IPS-NIHi11 (cell line): ENCODE measurements at regions not wholly inside any gene's neighbourhood (a gene's known extent, or its start where the extent isn't known, plus 50 kb on each side); places are given as distances from the start of the nearest gene placed in this dataset.
"Not testable (repeated sequence)": the region's sequence is repeated elsewhere in the genome, so short reads cannot be mapped to it uniquely, and the experiment has no call there.

Experiments used
- DNase-seq: peaks from one replicate; pipeline ENCODE4 v3.0.0; 2012; ENCODE audit warnings: mixed read lengths, low spot score

- no peak for DNase-seq
These were observed 468.4 kb upstream of the C1orf87 start for GRCh38 chr1:60541831-60542532.

DNA sequence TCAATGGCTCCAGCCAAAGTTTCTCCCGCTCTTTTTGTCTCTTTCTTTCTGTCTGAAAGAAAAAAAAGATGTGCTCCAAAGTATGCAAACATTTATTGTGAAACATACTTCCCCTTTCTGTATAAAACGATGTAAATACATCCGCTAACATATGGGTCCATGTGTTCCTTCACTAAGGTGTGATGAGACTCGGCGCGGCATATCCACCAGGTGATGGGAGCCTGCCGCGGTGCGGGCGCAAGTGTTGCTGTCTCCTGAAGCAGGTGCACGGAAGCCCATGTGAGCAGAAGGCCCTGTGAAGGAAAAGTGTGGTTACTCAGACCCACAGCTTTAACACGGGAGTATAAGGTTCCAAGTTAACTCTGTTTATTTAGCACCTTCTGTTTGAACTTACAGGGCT is 466.6 kb upstream of the C1orf87 start:
- no peak for DNase-seq

DNA sequence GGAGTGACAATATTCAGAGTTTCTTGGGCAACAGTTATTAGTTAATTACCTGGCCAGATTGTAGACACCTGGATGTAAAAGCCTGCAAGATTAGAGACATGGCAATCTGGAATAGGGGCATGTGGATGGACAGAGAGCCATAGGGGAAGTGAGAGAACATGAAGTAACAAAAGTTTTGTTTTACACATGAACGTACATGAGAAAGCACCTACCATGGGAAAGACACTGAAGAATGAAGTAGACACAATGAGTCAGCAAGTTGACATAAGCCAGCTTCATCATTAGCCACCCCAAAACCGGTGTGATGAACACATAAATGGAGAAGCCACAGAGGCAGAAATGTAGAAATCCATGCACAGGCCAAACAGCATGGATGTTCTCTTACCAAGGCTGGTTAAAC is 462.1 kb upstream of the C1orf87 start:
- no peak for DNase-seq

DNA sequence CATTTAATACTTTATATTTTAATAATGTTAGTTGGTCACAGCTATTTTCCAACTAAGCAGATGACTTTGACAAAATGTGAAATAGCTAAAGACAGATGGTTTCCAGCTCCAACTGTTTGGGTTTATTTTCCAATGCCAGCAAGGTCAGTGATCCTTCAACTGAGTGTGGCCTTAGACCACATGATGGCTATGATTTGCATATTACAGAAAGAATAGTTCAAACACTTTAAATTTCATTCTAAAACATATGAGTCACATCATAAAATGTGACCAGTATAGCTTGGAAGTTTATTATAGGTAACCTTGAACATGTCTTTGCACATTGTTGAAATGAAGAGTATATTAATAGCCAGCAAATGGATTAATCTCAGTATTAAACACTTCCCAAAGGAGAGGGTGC is 454.0 kb upstream of the C1orf87 start:
- DNase-seq = no peak

DNA sequence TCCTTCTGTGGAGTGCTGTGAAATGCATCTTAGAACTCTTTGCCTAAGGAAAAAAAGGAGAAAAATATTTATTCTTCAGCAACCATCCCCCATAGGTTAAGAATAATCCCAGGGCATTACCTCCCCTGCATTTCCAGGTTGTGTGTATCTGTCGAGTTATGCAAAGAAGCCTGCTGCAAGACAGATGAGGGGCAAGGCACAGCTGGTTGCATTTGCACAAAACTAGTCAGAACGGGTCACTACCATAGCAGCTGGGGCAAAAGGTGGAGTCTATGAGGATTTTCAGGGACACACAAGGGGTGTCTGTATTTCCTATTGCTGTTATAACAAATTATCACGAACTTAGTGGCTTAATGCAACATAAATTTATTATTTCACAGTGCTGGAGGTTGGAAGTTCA is 443.4 kb upstream of the C1orf87 start:
- DNase-seq = no peak

- DNase-seq = no peak
These were observed 436.6 kb upstream of the C1orf87 start for GRCh38 chr1:60510162-60510561.

DNA sequence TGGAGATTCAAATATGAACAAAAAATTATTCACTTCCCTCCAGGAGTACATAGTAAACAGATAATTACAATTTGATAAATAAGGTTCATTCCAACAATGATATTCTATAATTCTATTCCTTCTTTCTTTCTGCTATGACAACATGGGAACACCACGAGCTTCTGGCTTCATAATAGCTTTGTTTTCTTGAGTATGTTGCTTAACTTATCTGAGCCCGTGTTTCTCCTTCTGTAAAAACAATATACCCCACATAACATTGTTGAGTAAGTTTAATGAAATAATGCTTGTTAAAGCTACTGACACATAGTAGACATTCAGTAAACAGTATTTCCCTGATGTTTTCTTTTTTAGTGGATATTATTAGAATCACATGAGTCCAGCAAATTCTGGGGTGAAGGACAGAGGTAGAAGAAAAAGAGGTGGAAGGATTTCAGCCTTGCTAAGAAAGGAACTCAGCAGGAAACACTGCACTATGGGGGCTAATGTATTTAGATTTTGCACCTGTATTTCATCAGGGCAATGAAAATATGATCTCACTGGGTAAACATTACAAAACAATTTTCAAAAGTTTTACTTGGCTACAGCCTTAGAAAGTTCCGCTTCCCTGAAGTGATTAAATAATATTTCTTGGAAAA is 430.8 kb upstream of the C1orf87 start:
- no peak for DNase-seq

DNA sequence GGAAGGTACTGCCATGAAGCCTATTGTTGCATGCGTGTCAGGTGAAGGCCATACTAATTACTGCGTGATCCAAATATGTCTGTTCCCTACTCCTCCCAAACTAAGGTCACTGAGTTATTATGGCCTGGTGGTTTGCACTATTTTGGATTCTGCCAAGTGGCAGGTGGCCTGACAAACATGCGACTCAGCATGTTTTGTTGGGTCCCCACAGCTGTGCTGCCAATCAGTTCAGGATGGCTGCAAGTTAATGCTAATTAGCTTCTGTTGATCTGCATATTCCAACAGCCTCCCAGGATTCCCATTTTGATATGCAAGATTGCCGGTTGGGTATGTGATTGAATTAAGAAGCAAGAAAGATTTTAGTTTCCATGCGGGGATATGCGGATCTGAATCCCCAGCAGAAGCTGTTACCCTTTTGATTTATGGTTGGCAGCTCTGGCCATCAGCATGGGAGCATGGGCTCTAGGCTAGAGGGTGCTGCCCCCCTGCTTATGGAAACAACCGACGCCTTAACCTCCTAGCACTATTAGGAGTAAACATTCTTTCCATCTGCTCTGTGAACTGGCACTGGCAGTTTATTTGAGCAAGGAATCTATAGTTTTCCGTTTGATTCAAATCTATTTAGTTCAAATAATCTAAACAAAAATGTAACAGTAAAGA is 429.8 kb upstream of the C1orf87 start:
- peak; percentile 14 for DNase-seq

DNA sequence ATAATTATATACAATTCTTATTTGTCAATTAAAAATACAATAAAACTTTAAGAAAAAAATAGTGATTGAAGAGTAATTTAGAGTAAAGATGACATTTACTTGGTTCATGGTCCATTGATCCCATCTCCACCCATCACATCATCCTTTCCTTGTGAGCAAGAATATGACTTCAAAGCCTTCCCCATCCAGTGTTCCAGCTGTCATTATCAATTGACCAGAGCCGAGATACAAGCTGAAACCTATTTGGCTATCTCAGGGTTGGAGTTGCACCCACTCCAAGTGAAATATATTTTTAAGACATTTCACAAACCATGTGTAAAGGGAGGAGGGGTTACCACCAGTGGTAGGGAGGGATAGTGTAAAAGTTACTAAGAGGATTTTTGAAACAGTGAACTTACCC is 428.9 kb upstream of the C1orf87 start:
- no peak for DNase-seq

GRCh38 chr1:60489916-60490480 is 416.4 kb upstream of the C1orf87 start:
- DNase-seq = not testable (repeated sequence)

GRCh38 chr1:60488847-60489246 is 415.3 kb upstream of the C1orf87 start:
- DNase-seq = no peak

DNA sequence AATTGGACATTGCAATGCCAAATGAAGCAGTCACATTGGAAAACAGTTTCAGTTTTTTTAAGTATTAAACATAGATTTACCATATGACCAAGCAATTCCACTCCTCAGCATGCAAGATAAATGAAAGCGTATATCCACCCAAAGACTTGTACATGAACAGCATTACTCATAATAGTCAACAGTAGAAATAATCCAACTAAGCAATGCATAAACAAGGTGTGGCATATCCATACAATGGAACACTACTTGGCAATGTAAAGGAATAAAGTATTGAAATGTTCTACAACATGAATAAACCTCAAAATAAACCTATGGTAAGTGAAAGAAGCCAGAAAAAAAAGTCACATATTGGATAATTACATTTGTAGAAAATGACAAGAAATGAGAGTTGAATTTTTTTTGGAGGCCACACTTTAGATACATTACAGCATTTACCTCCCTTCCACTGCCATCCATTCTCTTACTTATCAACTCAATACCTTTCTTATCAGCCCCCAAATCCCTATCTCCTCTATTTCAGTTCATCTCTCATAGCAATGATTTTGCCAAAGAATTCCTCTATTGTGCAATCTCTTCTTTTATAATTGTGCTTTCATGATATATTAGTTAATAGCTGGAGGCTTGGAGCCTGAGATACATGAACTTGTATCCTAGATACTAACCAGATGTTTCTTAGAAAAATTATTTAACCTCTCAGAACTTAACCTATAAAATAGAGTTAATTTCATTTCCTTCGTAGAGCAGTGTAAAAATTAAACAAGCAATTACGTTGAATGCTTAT is 414.2 kb upstream of the C1orf87 start:
- no peak for DNase-seq

DNA sequence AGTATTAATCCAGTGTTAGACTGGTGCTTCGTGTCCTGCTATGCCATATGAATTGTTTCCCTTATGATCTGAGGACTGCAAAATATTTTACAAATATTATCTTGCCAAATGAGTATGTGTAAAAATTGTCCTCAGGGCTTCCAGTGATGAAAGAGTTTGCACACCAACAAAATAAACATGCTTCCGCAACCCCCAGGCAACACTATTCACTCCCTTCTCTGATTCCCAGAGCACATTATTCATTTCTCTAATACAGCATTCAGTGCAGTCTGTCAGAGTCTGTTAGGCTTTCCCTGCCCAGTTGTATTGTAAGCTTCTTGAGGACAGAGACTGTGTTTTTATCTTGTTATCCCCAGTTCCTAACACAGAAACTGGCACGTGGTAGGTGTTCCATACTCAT is 409.9 kb upstream of the C1orf87 start:
- no peak for DNase-seq

GRCh38 chr1:60470246-60470645 is 396.7 kb upstream of the C1orf87 start:
- DNase-seq = no peak

GRCh38 chr1:60463786-60464185 is 390.2 kb upstream of the C1orf87 start:
- DNase-seq = no peak

DNA sequence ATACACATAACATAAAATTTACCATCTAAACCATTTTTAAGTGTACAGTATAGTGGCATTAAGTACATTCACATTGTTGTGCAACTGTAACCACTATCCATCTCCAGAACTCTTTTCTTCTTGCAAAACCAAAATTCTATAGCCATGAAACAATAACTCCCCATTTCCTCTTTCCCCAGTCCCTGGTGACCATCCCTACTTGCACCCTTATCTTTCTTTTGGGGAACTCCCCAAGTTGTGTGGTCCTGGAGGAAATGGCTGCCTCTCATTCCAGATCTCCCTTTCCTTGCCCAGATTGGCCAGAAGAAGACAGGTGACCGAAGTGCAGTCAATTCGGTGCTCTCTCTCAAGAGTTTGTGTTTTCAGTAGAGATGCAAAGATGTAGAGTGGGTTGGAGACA is 389.6 kb upstream of the C1orf87 start:
- DNase-seq = no peak

DNA sequence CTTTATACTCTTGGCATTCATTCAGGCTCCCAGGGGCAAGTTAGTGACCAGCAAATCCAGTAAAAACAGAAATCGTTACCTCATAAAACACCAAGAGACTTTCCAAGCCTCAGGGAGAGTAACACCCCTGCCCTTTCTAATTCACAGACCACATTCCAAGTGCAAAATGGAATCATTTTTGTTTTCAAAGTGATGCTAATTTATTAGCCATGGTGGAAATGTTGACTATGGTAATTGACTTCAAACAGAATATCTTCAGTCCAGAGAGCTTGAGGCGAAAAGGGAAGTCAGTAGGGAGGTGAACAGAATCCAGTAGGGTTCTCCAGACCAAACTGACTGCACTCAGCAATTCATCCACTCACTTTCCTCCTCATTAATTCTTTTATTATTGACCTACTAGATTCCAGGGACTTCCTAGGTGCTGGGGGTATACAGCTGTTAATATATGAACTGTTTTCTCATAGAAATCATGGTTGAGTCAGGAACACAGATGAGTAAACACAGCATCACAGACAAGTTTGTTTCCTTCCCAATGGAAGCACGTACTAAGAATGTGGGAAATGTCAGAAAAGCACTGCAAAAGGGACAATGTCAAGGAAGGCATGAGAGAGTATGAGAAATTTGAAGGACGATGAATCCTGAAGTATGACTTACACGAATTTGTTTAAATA is 388.5 kb upstream of the C1orf87 start:
- no peak for DNase-seq

DNA sequence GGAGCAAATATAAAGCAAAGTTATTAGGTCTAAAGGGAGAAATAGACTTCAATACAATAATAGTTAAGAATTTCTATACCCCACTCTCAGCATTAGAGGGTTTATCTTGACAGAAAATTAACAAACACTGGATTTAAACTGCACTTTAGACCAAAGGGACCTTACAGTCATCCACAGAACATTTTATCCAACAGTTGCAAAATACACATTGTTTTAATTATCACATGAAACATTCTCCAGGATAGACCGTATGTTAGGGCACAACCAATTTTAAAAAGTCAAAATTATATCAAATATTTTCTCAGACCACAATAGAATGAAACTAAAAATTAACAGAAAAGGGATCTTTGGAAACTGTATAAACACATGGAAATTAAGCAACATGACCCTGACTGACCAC is 384.5 kb upstream of the C1orf87 start:
- DNase-seq = no peak

DNA sequence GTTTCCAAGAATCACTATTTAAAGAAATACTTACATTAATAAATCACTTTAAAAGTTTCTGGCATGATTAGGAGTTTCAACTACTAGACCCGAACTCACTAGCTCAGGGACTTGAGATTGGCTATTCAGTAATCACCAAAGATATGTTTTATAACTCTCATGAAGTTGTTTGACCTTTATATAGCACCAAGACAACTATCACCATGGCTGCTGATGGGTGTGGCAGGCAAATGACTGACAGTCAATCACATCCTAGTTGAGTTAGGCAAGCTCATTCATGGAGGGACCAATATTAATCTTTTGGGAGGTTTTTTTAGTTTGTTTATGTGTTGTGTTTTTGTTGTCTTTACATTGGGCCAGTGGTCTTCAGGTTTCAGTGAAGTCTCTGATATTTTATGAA is 376.3 kb upstream of the C1orf87 start:
- DNase-seq = no peak

GRCh38 chr1:60448850-60449249 is 375.3 kb upstream of the C1orf87 start:
- DNase-seq = no peak

GRCh38 chr1:60444680-60445079 is 371.1 kb upstream of the C1orf87 start:
- no peak for DNase-seq

DNA sequence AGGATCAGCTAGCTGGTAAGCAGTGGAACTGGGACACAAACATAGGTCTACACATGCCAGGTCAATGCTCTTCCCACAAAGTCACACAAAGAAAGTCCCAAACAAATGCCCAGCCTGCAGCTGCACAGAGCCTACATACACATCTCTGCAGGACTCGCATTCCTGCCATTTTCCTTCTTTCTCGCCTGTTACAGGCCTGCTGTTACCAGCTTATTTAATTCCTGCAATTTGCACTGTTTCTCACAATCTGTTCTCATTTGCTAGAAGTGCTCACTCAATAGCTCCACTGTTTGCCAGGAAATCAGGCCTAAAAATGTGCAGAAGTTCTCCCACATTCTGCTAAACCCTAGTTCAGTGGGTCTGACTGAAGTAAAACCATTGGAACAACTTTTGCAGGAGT is 362.6 kb upstream of the C1orf87 start:
- DNase-seq = no peak
